ENCODE measurements at regions not wholly inside any gene's neighbourhood (a gene's known extent, or its start where the extent isn't known, plus 50 kb on each side); places are given as distances from the start of the nearest gene placed in this dataset.

GRCh38 chr2:234677758-234678538, 181.1 kb upstream of the ARL4C start:
- TF ChIP-seq ZNF70 (CRISPR knock-in tag; IDR thresholded peaks at IDR 0.05) (no peak), RARB (CRISPR knock-in tag; IDR thresholded peaks at IDR 0.05) (no peak), PPARA (CRISPR knock-in tag; IDR thresholded peaks at IDR 0.05; ENCODE audit: borderline replicate concordance) (no peak), TCF4 (CRISPR knock-in tag; IDR thresholded peaks at IDR 0.05; ENCODE audit: borderline replicate concordance) (no peak), PATZ1 (CRISPR knock-in tag; IDR thresholded peaks at IDR 0.05; ENCODE audit: borderline replicate concordance) (no peak), ZFP30 (CRISPR knock-in tag; IDR thresholded peaks at IDR 0.05) (no peak), ZFP3 (CRISPR knock-in tag; IDR thresholded peaks at IDR 0.05) (no peak), ZNF565 (CRISPR knock-in tag; conservative IDR thresholded peaks at IDR 0.05; ENCODE audit: low read depth) (no peak), ESRRG (CRISPR knock-in tag; IDR thresholded peaks at IDR 0.05) (no peak), ZNF8 (CRISPR knock-in tag; IDR thresholded peaks at IDR 0.05) (no peak)
- TF ChIP-seq, protein P1, sequence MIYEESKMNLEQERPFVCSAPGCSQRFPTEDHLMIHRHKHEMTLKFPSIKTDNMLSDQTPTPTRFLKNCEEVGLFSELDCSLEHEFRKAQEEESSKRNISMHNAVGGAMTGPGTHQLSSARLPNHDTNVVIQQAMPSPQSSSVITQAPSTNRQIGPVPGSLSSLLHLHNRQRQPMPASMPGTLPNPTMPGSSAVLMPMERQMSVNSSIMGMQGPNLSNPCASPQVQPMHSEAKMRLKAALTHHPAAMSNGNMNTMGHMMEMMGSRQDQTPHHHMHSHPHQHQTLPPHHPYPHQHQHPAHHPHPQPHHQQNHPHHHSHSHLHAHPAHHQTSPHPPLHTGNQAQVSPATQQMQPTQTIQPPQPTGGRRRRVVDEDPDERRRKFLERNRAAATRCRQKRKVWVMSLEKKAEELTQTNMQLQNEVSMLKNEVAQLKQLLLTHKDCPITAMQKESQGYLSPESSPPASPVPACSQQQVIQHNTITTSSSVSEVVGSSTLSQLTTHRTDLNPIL (CRISPR knock-in tag; IDR thresholded peaks at IDR 0.05; ENCODE audit: low read depth): no peak

Data from SK-N-SH treated with all-trans-retinoic acid at 6 μM for 48 hours (cell line).